Activated T-cell treated with anti-CD3 and anti-CD28 coated beads for 4 hours (primary cell): ENCODE measurements at regions not wholly inside any gene's neighbourhood (a gene's known extent, or its start where the extent isn't known, plus 50 kb on each side); places are given as distances from the start of the nearest gene placed in this dataset.

Experiments
- DNase-seq: peaks from one replicate; pipeline ENCODE4 v3.0.0-alpha.2; 2020

GRCh38 chr2:168340931-168341330, 93.5 kb upstream of the STK39 start:
- no peak for DNase-seq

DNA sequence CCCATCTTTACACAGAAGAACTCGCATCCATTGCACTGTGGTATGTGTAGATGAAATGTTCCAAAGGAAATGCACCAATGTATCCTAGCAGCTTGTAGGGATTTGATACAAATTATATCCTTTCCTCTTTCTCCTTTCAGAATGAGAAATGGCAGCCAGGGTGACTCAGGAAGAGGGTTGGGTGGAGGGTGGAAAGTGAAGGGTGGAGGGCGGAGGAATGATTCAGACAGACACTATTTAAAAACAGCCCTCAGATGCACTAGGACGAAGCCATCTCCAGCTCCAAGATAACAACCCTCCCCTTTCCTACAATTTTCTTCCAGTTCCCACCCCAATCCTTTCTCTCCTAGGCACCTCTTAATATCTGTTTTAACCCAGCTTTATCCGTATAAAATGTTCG, 96.2 kb upstream of the STK39 start:
- no peak for DNase-seq

- no peak for DNase-seq
Measured at GRCh38 chr2:168344706-168345105, 97.3 kb upstream of the STK39 start.

DNA sequence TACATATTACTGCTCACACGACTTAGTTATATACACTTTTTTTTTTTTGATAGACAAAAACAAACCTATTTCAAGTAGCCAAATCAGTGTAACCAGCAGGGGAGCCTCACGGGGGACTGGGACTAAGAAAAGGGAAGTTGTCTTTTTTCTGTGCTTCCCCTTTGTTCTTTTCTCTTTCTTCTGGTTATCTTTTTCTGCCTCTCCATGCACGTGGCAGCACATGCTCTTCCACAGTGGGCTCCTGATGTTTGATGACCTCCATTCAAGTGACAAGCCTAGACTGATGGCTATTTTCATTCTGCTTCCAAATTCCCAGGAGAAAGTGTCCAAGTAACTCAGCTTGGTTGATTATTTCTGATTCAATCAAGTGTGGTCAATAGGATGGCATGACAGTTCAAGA, 98.2 kb upstream of the STK39 start:
- no peak for DNase-seq

DNA sequence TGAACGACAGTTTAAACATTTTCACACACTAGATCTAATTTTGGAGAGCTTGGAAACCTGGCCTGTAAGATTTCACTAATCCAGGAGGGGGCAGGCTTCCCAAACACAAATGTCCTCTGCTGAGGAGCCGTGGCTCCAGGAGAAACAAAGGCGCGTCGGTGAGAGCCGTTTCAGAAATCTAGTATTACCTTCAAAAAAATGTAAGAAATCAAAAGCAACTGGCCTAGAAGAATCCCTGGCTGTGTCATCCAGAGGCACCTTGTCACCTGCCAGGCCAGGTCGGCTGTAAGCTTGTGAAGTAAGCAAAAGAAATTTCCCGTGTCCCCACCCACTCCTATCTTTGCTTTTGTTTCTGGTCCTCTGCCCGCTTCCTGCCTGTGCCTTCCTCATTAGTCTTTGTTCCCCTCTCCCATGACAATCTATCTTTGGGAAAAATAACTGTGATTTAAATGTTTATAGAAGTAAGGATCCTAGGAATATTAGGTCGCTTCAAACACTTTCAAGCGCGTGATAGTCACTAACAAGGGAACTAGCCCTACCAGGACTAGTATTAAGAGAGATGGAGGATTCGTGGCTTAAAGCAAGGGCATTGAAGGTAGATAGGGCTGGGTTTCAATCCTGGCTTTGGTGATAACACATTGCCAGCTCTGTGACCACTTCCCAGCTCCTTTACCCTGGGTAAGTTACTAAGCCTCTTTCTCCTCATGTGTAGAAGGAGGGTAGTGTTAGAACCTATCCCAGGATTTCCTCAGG, 99.5 kb upstream of the STK39 start:
- peak; percentile 46 for DNase-seq

DNA sequence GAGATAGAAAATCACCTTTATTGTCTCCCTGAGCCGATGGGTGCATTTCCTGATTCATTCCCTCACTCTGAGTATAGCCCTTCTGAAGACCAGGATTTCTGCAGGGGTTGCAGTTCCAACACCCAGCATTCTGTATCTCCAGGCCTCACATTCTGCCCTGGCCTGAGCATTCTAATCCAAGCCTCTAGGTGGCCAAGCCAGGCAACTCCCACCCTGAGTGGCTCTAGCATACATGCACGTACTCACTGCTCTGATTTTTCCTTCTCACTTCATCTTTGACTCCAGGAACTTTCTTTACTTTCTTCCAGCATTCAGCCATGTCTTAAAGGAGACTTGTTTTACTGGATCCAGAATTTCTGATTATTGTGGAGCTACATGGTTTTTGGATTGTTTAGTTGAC, 100.7 kb upstream of the STK39 start:
- DNase-seq, result no peak

- no peak for DNase-seq
Measured at GRCh38 chr2:168350380-168350779, 103.0 kb upstream of the STK39 start.

- DNase-seq, result no peak
Measured at GRCh38 chr2:168353251-168353650, 102.8 kb upstream of the CERS6 start.

GRCh38 chr2:168354499-168354898, 101.6 kb upstream of the CERS6 start:
- no peak for DNase-seq

GRCh38 chr2:168355121-168355520, 101.0 kb upstream of the CERS6 start:
- no peak for DNase-seq

- DNase-seq, result no peak
Measured at GRCh38 chr2:168355779-168356476, 100.1 kb upstream of the CERS6 start.

- no peak for DNase-seq
Measured at GRCh38 chr2:168356477-168356835, 99.6 kb upstream of the CERS6 start.

GRCh38 chr2:168357797-168358472, 98.1 kb upstream of the CERS6 start:
- DNase-seq, result no peak

DNA sequence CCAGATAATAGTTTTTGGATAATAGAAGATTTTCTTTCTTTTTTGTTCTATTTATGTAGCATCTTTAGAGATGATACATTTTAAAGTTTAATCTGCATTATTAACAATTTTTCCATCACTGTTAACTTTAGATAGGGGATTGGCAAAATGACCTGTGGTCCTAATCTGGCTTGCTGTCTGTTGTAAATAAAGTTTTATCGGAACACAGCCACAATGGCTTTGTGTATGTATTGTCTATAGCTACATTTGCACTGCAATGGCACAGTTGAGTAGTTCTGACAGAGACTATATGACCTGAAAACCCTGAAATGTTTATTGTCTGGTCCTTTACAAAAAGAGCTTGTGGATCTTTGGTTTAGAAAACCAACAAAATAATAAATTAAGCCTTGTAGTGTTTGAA, 97.0 kb upstream of the CERS6 start:
- no peak for DNase-seq

DNA sequence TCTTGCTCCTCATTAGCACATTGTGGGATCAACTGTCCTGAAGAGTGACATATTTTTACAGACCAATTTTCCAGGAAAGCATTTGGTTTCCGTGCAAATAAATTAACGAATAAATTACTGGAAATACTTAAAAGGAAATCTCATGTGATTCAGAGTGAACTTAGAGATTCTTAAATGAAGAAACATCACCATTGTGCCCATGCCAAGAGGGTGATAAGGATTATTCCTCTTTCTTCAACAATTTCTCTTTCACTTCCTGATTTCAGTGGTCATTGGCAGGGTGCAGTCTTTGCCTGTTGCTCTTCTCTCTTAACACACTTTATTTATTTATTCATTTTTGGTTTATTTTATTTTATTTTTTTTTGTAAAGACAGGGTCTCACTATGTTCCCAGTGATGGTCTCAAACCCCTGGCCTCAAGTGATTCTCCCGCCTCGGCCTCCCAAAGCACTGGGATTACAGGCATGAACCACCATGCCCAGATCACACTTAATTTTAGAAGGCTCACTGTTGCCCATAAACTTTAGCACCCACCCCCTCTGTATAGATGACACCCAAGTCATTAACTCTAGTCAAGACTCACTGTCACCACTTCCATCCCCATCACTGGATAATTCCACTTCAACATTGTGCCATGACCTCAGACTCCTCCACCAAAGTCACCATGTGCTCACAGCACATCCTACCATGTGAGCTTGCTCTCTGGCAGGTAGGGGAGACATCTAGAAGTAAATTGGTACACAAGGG, 92.6 kb upstream of the CERS6 start:
- no peak for DNase-seq

- no peak for DNase-seq
Measured at GRCh38 chr2:168365094-168365621, 90.9 kb upstream of the CERS6 start.

- DNase-seq, result no peak
Measured at GRCh38 chr2:168369031-168369430, 87.0 kb upstream of the CERS6 start.

GRCh38 chr2:168371273-168372019, 84.6 kb upstream of the CERS6 start:
- no peak for DNase-seq

- DNase-seq, result no peak
Measured at GRCh38 chr2:168373468-168373867, 82.6 kb upstream of the CERS6 start.

- no peak for DNase-seq
Measured at GRCh38 chr2:168375195-168375798, 80.8 kb upstream of the CERS6 start.

GRCh38 chr2:168378960-168379669, 77.0 kb upstream of the CERS6 start:
- DNase-seq, result no peak
